Endothelial cell of umbilical vein (primary cell): ENCODE measurements at regions not wholly inside any gene's neighbourhood (a gene's known extent, or its start where the extent isn't known, plus 50 kb on each side); places are given as distances from the start of the nearest gene placed in this dataset.

Experiments
- BruUV-seq: library from RNA; stranded (reverse); fragments of 400-500 nt; replicated peaks from 2 replicates; lab custom pipeline; 2021; lab: Mats Ljungman, UMichigan
- CTCF ChIA-PET: fragments of 300-600, 350-600 bp; sonication (Branson Sonifier 250); formaldehyde crosslinking; loops from one replicate; lab custom pipeline; 2021; ENCODE audit warnings: antibody characterized with exemption, inconsistent platforms; lab: Charles Lee
- POLR2A ChIA-PET: fragments of 300-600, 350-600 bp; sonication (Branson Sonifier 250); formaldehyde crosslinking; loops from one replicate; lab custom pipeline; 2021; ENCODE audit warnings: antibody characterized with exemption, inconsistent platforms; lab: Charles Lee
- DNase-seq: peaks from one replicate; pipeline ENCODE4 v3.0.0-alpha.2; 2011; ENCODE audit warnings: low read depth, low spot score
- FAIRE-seq: peaks from 2 replicates; lab custom pipeline; 2011; peaks lifted over from hg19 to GRCh38; lab: Jason Lieb, UNC
- H2AFZ ChIP-seq: 2 replicates; pipeline ENCODE4 v1.6.0; 2012; ENCODE audit warnings: low read depth, low read length, control low read depth, inconsistent platforms
- H3K27ac ChIP-seq: 2 replicates; pipeline ENCODE4 v1.5.1; 2011; ENCODE audit warnings: low read depth, mild to moderate bottlenecking, control low read depth, low read length, moderate library complexity; ENCODE audit not compliant: insufficient read depth
- H3K27me3 ChIP-seq, 2 experiments: 2 replicates each; pipeline versions ENCODE4 v1.6.0 to v1.6.1; 2011; ENCODE audit warnings: low read length in 2 of 2, mixed read lengths in 1 of 2; ENCODE audit not compliant: control insufficient read depth in 2 of 2, insufficient read depth in 2 of 2
- H3K36me3 ChIP-seq, 2 experiments: 2 replicates in 1 of 2; 3 replicates in 1 of 2; pipeline ENCODE4 v1.5.1; 2011; ENCODE audit warnings: low read length in 2 of 2, mild to moderate bottlenecking in 1 of 2, moderate library complexity in 1 of 2; ENCODE audit not compliant: control insufficient read depth in 2 of 2, insufficient read depth in 2 of 2; ENCODE audit errors: extremely low read depth in 1 of 2
- H3K4me1 ChIP-seq: 3 replicates; pipeline ENCODE4 v1.5.1; 2011; ENCODE audit warnings: mild to moderate bottlenecking, low read length; ENCODE audit not compliant: control insufficient read depth, insufficient read depth; ENCODE audit errors: extremely low read depth
- H3K4me2 ChIP-seq: 2 replicates; pipeline ENCODE4 v1.6.1; 2011; ENCODE audit warnings: low read length, control low read depth, mixed read lengths; ENCODE audit not compliant: insufficient read depth
- H3K4me3 ChIP-seq, 3 experiments: fragments of 200-600 bp in 1 of 3; sonication (generic), shearing (Covaris generic) in 1 of 3; replicated peaks in 1 of 3; 2 replicates each; pipeline ENCODE4 v1.5.1; 2011 to 2016; ENCODE audit warnings: control low read depth in 3 of 3, low read length in 3 of 3, mild to moderate bottlenecking in 2 of 3, inconsistent platforms in 1 of 3, low read depth in 1 of 3, moderate library complexity in 1 of 3; ENCODE audit not compliant: insufficient read depth in 1 of 3
- H3K79me2 ChIP-seq: 2 replicates; pipeline ENCODE4 v1.6.0; 2012; ENCODE audit warnings: low read length, inconsistent platforms; ENCODE audit not compliant: control insufficient read depth, insufficient read depth
- H3K9ac ChIP-seq: replicated peaks from 2 replicates; pipeline ENCODE3; 2011; ENCODE audit warnings: low read length, control low read depth; ENCODE audit not compliant: insufficient read depth; ENCODE audit errors: extremely low read depth
- H3K9me1 ChIP-seq: replicated peaks from 3 replicates; pipeline ENCODE4 v1.6.0; 2011; ENCODE audit warnings: mild to moderate bottlenecking, low read length; ENCODE audit not compliant: control insufficient read depth, insufficient read depth; ENCODE audit errors: extremely low read depth
- H3K9me3 ChIP-seq: replicated peaks from 2 replicates; pipeline ENCODE4 v1.5.1; 2012; ENCODE audit warnings: low read length, inconsistent platforms; ENCODE audit not compliant: control insufficient read depth, insufficient read depth
- H4K20me1 ChIP-seq: replicated peaks from 2 replicates; pipeline ENCODE3; 2011; ENCODE audit warnings: mild to moderate bottlenecking, low read length; ENCODE audit not compliant: control insufficient read depth, insufficient read depth; ENCODE audit errors: extremely low read depth
- EZH2 ChIP-seq: IDR thresholded peaks from 2 replicates; pipeline ENCODE4 v1.6.1; 2012; ENCODE audit warnings: borderline replicate concordance, low read depth, mild to moderate bottlenecking, moderate library complexity, low read length, inconsistent platforms; ENCODE audit not compliant: severe bottlenecking
- FOS ChIP-seq: IDR thresholded peaks from 2 replicates; pipeline ENCODE4 v1.6.1; 2011; ENCODE audit warnings: mild to moderate bottlenecking, low read length, moderate library complexity, borderline replicate concordance; ENCODE audit not compliant: insufficient read depth
- GATA2 ChIP-seq: IDR thresholded peaks from 2 replicates; pipeline ENCODE4 v1.7.0; 2011; ENCODE audit warnings: low read depth, mild to moderate bottlenecking, moderate library complexity, mixed read lengths, low read length; ENCODE audit not compliant: insufficient read length, insufficient read depth
- JUN ChIP-seq: IDR thresholded peaks from 2 replicates; pipeline ENCODE4 v1.6.1; 2011; ENCODE audit warnings: borderline replicate concordance, low read depth; ENCODE audit not compliant: insufficient read length, insufficient read depth
- MAX ChIP-seq: IDR thresholded peaks from 2 replicates; pipeline ENCODE4 v1.6.1; 2011; ENCODE audit not compliant: insufficient read depth, insufficient read length
- MYC ChIP-seq: IDR thresholded peaks from one replicate; pipeline ENCODE4 v1.6.1; 2011; ENCODE audit warnings: mild to moderate bottlenecking, low read depth, low read length
- POLR2A ChIP-seq: IDR thresholded peaks from 2 replicates; pipeline ENCODE4 v1.6.1; 2012; ENCODE audit warnings: low read depth, mild to moderate bottlenecking, control low read depth, low read length
- POLR2AphosphoS5 ChIP-seq: IDR thresholded peaks from 2 replicates; pipeline ENCODE4 v1.6.1; 2012; ENCODE audit warnings: low read depth, mild to moderate bottlenecking, control low read depth, low read length, moderate library complexity; ENCODE audit not compliant: insufficient read depth
- dilution Hi-C: fragments of 300-500 bp; cut with MboI; formaldehyde crosslinking; loops from one replicate; pipeline ENCODE4 v1.15.0; 2019; ENCODE audit warnings: low sequenced_read_pairs; ENCODE audit not compliant: extremely low pct_ligation_motif_present
- intact Hi-C: fragments of 100-400 bp; cut with micrococcal nuclease; formaldehyde crosslinking; loops from one replicate; pipeline ENCODE4 v1.10.0; 2022
- TF ChIP-seq, protein P1 (sequence below), 2 donors: IDR thresholded peaks; 1 replicate in 1 of 2; 2 replicates in 1 of 2; pipeline ENCODE4 v1.5.1; 2011; ENCODE audit warnings: low read length in 2 of 2, mild to moderate bottlenecking in 2 of 2, moderate library complexity in 2 of 2, control low read depth in 1 of 2, inconsistent platforms in 1 of 2, low read depth in 1 of 2; ENCODE audit not compliant: insufficient read depth in 1 of 2; ENCODE audit errors: extremely low read depth in 1 of 2

- intact Hi-C loops (no loop called here), dilution Hi-C loops (no loop called here)
- Histone ChIP-seq H3K4me3 (no peak overlapping the region), H3K9ac (no peak overlapping the region), H3K36me3 (no peaks in the 10 kb centered on the region), H3K4me1 (no peaks in the 10 kb centered on the region), H3K27ac (no peak overlapping the region), H3K9me1 (no peaks in the 10 kb centered on the region), H3K27me3 (no peaks in the 10 kb centered on the region), H3K9me3 (peaks cover 4% of the 10 kb centered on the region), H3K79me2 (no peaks in the 10 kb centered on the region), H3K4me2 (no peak overlapping the region), H2AFZ (no peak overlapping the region), H4K20me1 (no peaks in the 10 kb centered on the region)
- no peak for TF ChIP-seq POLR2A
- TF ChIP-seq JUN = no peak
- no peak for TF ChIP-seq GATA2
- no peak for TF ChIP-seq MYC
- no peak for TF ChIP-seq MAX
- no peak for TF ChIP-seq POLR2AphosphoS5
- no peak for TF ChIP-seq FOS
- TF ChIP-seq, protein P1, sequence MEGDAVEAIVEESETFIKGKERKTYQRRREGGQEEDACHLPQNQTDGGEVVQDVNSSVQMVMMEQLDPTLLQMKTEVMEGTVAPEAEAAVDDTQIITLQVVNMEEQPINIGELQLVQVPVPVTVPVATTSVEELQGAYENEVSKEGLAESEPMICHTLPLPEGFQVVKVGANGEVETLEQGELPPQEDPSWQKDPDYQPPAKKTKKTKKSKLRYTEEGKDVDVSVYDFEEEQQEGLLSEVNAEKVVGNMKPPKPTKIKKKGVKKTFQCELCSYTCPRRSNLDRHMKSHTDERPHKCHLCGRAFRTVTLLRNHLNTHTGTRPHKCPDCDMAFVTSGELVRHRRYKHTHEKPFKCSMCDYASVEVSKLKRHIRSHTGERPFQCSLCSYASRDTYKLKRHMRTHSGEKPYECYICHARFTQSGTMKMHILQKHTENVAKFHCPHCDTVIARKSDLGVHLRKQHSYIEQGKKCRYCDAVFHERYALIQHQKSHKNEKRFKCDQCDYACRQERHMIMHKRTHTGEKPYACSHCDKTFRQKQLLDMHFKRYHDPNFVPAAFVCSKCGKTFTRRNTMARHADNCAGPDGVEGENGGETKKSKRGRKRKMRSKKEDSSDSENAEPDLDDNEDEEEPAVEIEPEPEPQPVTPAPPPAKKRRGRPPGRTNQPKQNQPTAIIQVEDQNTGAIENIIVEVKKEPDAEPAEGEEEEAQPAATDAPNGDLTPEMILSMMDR (IDR thresholded peaks at IDR 0.05; ENCODE audit: extremely low read depth in 1 of 2, insufficient read depth in 1 of 2, low read depth in 1 of 2, low read length in 2 of 2) = no peak
- no peak for TF ChIP-seq EZH2
- FAIRE-seq (no peak), DNase-seq (no peak)
- ChIA-PET POLR2A (no interaction called here), CTCF (no interaction called here)
- no TSS peak for BruUV-seq
Measured at GRCh38 chr22:48963405-48963804, 864.3 kb downstream of the BRD1 start.
